GM21381 (cell line): ENCODE measurements at regions not wholly inside any gene's neighbourhood (a gene's known extent, or its start where the extent isn't known, plus 50 kb on each side); places are given as distances from the start of the nearest gene placed in this dataset.

Experiments
- ATAC-seq: cut with Tn5 transposase; IDR thresholded peaks from one replicate; pipeline ENCODE4 v1.9.1; 2021; ENCODE audit warnings: mild to moderate bottlenecking, moderate library complexity; ENCODE audit not compliant: unreplicated experiment

GRCh38 chr9:79237861-79238260, 333.9 kb upstream of the TLE4 start:
- no peak for ATAC-seq

DNA sequence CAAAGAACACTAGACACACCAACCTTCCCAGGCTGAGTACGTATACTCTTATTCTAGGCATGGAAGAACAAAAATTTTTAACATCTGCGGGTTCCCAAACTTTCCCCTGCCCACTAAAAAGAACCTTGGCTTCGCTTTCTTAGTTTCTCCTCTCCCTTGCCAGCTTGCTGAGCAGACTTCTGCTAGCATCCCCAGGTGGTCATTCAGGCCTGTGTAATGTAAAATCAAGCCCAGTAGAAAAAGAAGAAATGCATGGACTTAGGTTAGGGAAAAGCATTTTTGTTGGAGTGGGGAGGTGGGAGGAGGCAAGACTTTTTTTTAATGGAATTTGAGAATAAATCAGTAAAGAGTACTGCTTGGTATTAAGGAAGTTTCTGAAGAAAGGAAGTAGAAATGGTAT, 331.0 kb upstream of the TLE4 start:
- ATAC-seq = no peak

DNA sequence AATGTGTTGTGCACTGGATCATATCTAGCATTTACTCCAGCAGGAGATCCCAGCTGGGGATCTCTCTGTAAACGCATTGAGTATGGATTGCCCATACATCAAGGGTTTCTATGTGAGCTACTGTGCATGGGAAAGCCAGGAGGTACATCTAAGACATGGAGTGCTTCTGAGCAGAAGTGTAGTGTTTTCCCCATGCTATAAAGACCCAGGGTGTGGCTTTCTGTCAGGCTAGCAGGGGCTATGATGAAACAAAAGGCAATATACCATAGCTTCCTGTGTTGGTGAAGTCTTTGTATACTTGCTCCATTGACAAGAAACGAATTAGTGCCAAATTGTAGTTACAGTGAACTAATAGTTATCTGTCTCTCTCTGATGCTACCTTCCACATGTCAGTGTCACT, 329.3 kb upstream of the TLE4 start:
- no peak for ATAC-seq

DNA sequence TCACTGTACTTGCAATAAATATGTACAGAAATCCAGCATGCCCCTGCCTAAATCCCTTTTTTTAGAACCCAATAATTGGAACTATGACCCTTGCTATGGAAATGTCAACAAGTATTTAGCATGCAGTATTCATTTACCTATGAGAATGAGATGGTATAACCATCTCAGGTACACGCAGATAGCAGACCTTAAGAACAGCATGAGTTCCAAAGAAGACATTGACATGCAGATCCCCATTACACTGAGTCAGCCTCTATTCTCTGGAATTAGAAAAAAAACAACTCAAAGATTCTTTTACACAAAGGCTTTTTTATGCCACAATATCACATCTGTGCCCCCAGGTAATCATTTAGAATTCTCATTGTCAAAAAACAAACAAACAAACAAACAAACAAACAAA, 325.6 kb upstream of the TLE4 start:
- no peak for ATAC-seq

DNA sequence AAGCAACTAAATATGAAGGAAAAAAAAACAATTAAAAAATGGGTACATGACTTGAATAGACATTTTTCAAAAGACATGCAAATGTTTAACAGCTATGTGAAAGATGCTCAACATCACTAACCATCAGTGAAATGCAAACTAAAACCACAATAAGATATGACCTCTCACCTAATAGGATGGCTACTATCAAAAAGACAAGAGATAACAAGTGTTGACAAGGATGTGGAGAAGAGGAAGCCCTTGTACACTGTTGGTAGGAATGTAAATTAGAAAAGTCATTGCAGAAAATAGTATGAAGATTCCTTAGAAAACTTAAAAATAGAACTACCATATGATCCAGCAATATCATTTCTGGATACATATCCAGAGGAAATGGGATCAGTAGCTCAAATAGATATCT, 324.7 kb upstream of the TLE4 start:
- ATAC-seq = no peak

DNA sequence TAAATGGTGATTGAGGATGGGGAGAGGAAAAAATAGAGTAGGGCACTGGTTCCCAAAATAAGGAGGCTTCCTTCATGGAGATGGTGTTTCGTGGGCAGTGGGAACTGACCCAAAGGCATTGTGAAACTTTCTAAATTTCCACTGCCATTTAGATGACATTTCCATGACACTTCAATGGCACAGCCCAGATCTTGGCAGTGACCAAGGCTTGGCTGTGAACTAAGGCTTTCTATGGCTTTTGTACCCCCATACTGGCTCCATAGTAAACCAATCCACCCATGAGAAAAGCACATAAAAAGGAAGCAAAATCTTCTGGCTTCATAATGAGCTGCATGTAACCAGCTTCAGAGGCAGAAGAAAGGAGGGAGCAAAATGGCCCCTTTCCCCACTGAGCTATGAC, 321.0 kb upstream of the TLE4 start:
- no peak for ATAC-seq

DNA sequence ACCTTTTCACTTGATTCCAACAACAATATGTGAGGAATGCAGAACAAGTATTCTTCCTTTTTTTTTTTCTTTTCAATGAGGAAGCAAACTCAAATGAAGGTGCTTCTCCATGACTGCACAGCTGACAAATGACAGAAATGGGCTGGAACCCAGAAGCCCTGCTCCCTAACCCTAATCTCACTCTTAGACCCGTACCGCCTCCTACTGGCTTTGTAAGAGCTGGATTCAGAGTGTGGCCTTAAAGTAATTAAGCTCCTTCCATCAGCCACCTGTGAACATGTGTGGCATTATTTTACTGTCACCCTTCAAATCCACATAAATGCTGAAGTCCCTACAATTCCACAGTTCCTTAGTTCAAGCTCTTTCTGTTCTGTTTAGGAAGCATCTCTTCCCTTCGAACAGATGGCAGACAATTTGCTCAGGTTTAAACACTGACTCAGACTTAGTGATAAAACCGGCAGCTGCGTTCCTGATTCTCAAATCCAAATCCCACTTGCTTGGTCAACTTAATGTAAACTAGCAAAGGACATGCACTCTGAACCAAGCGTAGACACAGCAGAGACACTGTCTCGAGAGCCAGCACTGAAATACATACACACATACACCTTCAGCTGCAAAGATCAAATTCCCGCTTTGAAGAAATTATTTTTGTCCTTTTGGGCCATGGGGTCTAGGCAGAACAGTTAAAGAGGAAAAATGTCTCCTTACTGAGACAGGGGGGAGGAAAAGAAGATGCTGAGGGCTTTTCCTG, 316.7 kb upstream of the TLE4 start:
- ATAC-seq = no peak

DNA sequence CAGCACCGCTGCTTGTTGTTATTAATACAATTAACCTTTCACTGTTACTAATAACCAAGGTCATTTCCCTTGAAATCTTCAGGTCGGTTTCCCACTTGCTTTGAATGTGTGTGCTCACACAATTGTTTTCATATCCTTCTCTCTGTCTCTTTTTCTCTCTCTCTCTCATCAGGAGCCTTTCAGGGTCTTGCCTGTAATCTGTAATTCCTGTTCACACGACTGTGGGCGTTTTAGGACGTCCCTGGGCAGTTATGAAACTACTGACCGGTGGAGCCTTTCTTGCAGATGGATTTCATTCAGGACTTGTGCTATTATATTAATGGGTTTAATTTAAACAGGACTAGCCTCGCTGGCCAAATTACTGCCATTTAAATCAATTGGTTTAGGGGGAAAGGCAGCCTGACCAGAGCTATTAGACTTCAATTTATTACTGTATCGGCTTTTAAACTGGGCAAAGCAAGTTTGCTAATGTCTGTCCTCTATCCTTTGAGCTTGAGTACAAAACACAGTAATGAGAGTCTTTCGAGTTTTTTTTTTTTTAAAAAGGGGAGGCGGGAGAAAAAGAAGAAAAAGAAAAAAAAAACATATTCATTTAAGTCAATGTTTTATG, 316.0 kb upstream of the TLE4 start:
- no peak for ATAC-seq

DNA sequence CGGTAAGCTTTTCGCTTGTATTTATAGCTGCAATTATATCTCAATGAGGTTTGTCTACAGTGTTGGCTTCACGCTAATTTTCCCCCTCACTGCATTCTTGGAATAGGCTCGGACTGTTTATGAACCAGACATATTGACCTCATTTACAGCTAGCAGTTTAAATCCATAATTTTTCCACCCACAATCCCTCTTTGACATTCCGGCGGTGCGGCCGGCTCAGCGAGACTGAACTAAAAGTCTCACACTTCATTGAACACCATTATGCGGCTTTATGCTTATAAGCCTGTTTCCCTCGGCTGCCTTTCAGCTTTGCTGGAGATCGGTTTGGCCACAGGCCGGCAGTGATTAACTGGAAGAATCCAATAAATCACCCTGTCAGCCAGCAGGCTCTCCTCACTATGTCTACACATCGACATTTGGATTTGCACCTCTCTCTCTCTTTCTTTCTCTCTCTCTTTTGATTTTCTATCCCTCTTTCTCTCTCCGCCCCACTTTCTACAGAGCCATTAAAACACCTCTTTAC, 315.0 kb upstream of the TLE4 start:
- ATAC-seq = no peak

DNA sequence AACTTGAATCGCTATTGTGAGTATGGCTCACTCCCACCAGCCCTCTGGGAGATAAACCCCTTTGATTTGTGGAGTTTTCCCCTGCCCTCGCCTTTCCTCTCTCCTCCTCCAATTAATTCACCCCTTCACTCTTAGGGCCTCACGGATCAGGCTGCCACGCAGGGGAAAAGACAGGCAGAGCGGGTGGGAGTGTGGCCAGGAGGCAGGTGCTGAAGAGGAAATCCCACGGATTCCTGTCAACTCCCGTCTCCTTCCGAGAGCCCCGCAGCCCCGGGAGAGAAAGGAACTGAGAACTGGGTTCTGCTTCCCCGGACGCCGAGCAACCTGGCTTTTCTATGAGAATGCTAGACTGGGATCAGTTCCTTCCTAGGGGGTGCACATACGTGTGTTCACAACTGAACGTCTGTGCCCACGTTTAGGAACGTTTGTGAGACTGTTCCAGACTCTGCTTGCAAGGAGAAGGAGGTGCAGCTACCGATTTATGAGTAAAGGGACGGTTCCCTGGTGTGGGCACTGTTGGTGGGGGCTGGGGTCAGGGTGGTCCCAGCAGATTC, 314.5 kb upstream of the TLE4 start:
- no peak for ATAC-seq

DNA sequence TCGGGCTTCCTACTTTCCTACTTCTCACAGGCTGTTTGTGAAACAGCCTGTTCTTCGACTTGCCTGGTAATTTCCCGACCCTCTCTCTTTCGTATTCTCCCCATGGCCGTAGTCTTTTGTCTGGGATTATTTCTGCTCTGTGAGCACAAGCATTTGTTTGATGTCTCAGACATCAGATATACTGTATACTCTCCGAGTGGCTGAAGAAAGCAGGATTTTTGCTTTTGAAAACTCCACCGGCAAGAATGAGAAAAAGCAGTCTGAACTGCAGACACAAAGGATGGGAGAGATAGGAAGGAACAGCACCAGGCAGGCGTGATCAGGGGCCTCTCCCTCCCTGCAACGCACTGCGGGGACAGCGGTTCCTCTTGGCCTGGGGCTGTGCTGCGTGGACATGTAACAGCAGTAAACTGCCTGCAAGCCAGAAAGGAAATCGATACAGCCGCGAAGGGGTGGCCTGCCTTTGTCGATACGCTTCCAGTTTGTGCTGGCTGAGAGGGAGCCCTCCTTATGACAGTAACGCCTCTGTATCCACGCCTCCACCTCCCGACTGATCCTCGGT, 313.9 kb upstream of the TLE4 start:
- no peak for ATAC-seq

DNA sequence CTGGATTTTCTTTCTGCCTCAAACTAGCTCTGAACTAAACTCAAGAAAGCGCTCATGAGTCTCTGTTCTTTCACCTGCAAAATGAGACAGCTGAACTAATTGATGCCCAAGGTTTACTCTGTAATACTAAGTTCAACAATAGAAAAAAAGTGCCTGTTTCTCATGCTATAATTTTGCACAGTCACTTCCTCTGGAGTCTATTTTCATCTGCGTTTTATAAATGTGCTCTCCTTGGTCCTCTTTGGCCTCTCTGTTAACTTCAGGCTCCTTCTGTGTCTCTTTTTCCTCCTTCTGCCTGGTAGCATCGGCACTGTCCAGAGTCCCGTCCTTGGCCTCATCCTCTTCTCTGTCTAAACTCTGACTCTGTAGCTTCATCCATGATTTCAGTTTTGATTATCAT, 311.9 kb upstream of the TLE4 start:
- no peak for ATAC-seq

GRCh38 chr9:79263628-79264027, 308.1 kb upstream of the TLE4 start:
- no peak for ATAC-seq

DNA sequence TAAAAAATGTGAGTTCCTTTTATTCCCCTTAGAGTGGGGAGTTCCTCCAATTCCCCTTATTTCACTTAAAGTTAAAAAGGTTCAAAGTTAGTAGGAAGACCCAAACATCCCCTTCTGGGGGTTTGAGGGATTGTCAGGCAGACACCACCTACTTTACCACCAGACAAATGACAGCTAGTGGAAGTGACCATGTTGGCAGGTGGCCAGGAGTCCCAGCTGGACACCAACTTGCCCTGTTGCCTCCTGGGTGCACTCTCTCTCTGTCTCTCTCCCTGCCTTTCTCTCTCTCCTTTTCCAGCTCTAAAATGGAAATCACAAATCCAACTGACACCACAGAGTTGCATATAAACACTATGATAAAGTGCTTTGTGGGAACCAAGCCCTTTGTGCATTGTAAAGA, 307.7 kb upstream of the TLE4 start:
- no peak for ATAC-seq

DNA sequence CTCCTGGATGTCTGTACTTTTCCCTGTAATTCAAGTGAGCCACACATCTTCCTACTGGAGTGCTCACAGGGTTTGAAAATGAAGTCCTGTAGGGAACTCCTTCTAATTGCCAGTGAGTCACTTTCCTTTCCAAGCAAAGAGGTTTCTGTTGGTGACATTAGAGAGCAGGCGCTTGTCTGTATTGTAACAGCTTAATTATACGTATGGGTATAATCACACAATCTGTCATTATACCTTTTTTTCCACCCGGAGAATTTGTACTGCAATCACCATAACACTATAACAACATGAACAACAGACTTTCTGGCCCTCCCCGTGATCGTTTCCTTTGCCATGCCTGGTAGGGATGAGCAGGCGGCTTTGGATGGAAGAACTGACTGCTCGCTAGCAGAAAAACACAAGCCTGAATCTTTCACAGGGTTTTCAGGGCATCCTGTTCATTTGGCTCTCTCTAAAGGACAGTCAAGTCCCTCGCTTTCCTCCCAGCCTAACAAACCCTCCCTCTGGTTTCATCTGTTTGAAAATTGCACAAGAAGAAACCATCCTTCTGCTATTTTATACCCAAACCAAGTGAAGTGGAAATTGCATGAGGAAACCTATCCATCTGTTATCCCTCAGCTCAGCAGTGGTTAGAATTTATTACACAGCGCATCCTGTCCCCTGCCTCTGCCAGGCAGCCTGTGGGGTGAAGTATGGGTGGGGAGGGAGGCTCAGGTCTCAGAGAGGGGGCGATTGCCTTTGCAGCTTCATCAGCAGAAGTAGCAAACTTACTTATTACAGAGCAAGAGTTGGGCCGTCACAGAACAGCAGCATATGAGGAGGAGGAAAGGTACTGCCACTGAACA, 307.0 kb upstream of the TLE4 start:
- no peak for ATAC-seq

GRCh38 chr9:79266986-79267385, 304.8 kb upstream of the TLE4 start:
- no peak for ATAC-seq

DNA sequence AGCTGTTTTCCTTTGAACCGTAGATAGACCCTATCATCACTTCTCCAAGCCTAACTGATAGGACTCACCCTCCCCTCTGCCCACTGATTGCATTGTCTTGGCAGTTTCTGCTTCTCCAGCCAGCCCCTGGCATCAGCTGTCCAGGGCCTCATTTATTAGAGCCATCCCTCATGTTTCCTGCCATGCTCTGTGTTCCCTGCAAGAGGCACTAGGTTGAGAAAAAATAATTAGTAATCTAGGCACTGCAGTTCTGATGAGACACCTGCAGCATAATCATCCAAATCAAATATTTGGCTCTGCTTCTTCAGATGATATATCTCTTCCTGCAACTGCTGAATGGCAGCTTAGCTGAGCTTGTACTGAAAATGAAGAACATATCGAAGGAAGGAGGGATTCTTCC, 303.0 kb upstream of the TLE4 start:
- no peak for ATAC-seq

GRCh38 chr9:79273311-79273710, 298.5 kb upstream of the TLE4 start:
- ATAC-seq = no peak

DNA sequence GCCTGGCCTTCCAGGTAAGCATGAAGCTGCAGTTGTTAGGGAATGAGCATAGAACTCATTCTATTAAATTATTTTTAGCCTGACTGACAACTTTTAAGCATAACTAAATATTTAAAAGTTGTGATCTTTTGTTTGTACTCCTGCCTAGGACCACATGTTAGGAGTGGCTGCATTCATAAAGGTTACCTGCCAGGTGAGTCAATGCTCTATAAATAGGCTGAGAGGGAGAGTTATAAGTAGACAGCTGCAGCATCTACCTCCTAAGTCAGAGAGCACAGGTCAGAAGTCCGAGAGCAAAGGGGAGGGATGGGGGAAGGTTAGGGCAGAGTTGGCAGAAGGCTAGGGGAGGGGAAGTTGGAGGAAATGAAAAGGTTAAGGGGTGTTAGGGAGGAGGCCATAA, 292.4 kb upstream of the TLE4 start:
- ATAC-seq = no peak

GRCh38 chr9:79280691-79281090, 291.1 kb upstream of the TLE4 start:
- no peak for ATAC-seq

DNA sequence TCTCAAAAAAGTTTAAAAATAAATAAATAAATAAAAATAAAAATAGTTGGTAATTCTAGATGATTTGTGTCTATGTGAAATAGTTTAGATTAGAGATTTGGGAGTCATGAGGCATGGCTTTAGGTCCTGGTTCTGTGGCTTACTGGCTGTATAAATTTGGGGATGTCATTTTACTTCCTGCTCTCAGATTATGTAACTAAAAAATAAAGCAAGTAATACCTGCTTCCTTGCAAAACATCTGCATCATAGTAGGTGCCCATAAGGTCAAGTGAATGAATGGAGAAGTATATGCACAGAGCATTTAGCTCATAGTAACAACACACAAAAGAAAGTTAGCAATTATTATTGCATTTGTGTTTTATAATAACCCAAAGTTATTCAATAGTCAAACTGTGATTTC, 287.7 kb upstream of the TLE4 start:
- no peak for ATAC-seq
